GM12878 (cell line): ENCODE measurements at regions not wholly inside any gene's neighbourhood (a gene's known extent, or its start where the extent isn't known, plus 50 kb on each side); places are given as distances from the start of the nearest gene placed in this dataset.

Source experiments
- ATAC-seq: fragments of 200-7000 bp; cut with Tn5 transposase; 3 replicates; pipeline ENCODE4 v1.9.1; 2020; ENCODE audit warnings: mild to moderate bottlenecking, moderate library complexity
- BruUV-seq: library from RNA; stranded (reverse); fragments of 400-500 nt; replicated peaks from 2 replicates; lab custom pipeline; 2021; lab: Mats Ljungman, UMichigan
- CTCF ChIA-PET: fragments of 300-600 bp; sonication (Branson Sonifier 250); formaldehyde crosslinking; extraction: SDS; loops from one replicate; lab custom pipeline; 2021; ENCODE audit warnings: inconsistent platforms; lab: Yijun Ruan, JAX
- POLR2A ChIA-PET: fragments of 350-600 bp; formaldehyde crosslinking; extraction: SDS; loops from one replicate; lab custom pipeline; 2021; ENCODE audit warnings: inconsistent platforms; lab: Charles Lee
- RAD21 ChIA-PET: fragments of 300-600 bp; sonication (Branson Sonifier 250); formaldehyde crosslinking; loops from one replicate; lab custom pipeline; 2023; ENCODE audit warnings: antibody characterized with exemption; ENCODE audit not compliant: unreplicated experiment; lab: Charles Lee
- SMC1A ChIA-PET: fragments of 300-600 bp; sonication (Branson Sonifier 250); formaldehyde crosslinking; loops from one replicate; lab custom pipeline; 2023; ENCODE audit not compliant: unreplicated experiment, uncharacterized antibody; lab: Charles Lee
- DNase-seq: peaks from one replicate; pipeline ENCODE4 v3.0.0-alpha.2; 2011; ENCODE audit warnings: low read depth, low spot score
- FAIRE-seq: peaks from 3 replicates; lab custom pipeline; 2011; peaks lifted over from hg19 to GRCh38; lab: Jason Lieb, UNC
- H2AFZ ChIP-seq: 2 replicates; pipeline ENCODE4 v1.6.0; 2011; ENCODE audit warnings: low read depth, low read length, control low read depth; ENCODE audit not compliant: control insufficient read depth
- H3K27ac ChIP-seq: 2 replicates; pipeline ENCODE4 v1.5.1; 2011; ENCODE audit warnings: control low read depth; ENCODE audit not compliant: control insufficient read depth, insufficient read depth
- H3K27me3 ChIP-seq, 2 experiments: replicated peaks in 1 of 2; 2 replicates each; pipeline versions ENCODE4 v1.6.0 to v1.6.1; 2011; ENCODE audit warnings: low read length in 1 of 2; ENCODE audit not compliant: control insufficient read depth in 2 of 2, insufficient read depth in 2 of 2
- H3K36me3 ChIP-seq, 2 experiments: 2 replicates each; pipeline ENCODE4 v1.5.1; 2011; ENCODE audit warnings: low read length in 1 of 2; ENCODE audit not compliant: control insufficient read depth in 2 of 2, insufficient read depth in 2 of 2
- H3K4me1 ChIP-seq: 2 replicates; pipeline ENCODE4 v1.6.1; 2011; ENCODE audit warnings: mild to moderate bottlenecking, low read length, moderate library complexity, mixed read lengths; ENCODE audit not compliant: control insufficient read depth, insufficient read depth
- H3K4me2 ChIP-seq: 2 replicates; pipeline ENCODE4 v1.6.0; 2011; ENCODE audit warnings: control low read depth; ENCODE audit not compliant: control insufficient read depth, insufficient read depth
- H3K4me3 ChIP-seq: fragments of 200-600 bp; sonication (generic); 2 replicates; pipeline ENCODE4 v1.5.1; 2016
- H3K79me2 ChIP-seq: 2 replicates; pipeline ENCODE4 v1.6.0; 2011; ENCODE audit warnings: low read length; ENCODE audit not compliant: control insufficient read depth, insufficient read depth
- H3K9ac ChIP-seq: 2 replicates; pipeline ENCODE4 v1.8.0; 2011; ENCODE audit warnings: low read length, control low read depth, mixed read lengths; ENCODE audit not compliant: control insufficient read depth, insufficient read depth
- H3K9me3 ChIP-seq: replicated peaks from 3 replicates; pipeline ENCODE4 v1.5.1; 2011; ENCODE audit warnings: mild to moderate bottlenecking, low read length; ENCODE audit not compliant: control insufficient read depth, insufficient read depth
- H4K20me1 ChIP-seq: 2 replicates; pipeline ENCODE4 v1.6.0; 2011; ENCODE audit not compliant: control insufficient read depth, insufficient read depth
- CREM ChIP-seq: IDR thresholded peaks from 2 replicates; pipeline ENCODE4 v1.6.1; 2014; ENCODE audit warnings: antibody characterized with exemption, low read depth
- E4F1 ChIP-seq: fragments of 450-650 bp; IDR thresholded peaks from 2 replicates; pipeline ENCODE4 v1.6.1; 2018; ENCODE audit warnings: borderline replicate concordance, mild to moderate bottlenecking; ENCODE audit not compliant: partially characterized antibody
- GATAD2B ChIP-seq: fragments of 450-650 bp; conservative IDR thresholded peaks from 2 replicates; pipeline ENCODE4 v1.6.1; 2017; ENCODE audit warnings: low read depth, mild to moderate bottlenecking, moderate library complexity
- IRF4 ChIP-seq: IDR thresholded peaks from 2 replicates; pipeline ENCODE4 v1.6.1; 2011; ENCODE audit warnings: low read depth, low read length
- MTA2 ChIP-seq: fragments of 450-650 bp; IDR thresholded peaks from 2 replicates; pipeline ENCODE4 v1.6.1; 2016; ENCODE audit warnings: low read depth, mild to moderate bottlenecking, moderate library complexity
- NBN ChIP-seq: fragments of 450-650 bp; IDR thresholded peaks from 2 replicates; pipeline ENCODE4 v1.6.1; 2016
- POLR2A ChIP-seq: IDR thresholded peaks from 2 replicates; pipeline ENCODE4 v1.6.1; 2011; ENCODE audit warnings: low read depth, mild to moderate bottlenecking, low read length
- RAD21 ChIP-seq: IDR thresholded peaks from 2 replicates; pipeline ENCODE4 v1.6.1; 2011; ENCODE audit warnings: mild to moderate bottlenecking, low read depth, low read length, moderate library complexity; ENCODE audit not compliant: insufficient read depth
- SP1 ChIP-seq: IDR thresholded peaks from one replicate; pipeline ENCODE4 v1.6.1; 2011; ENCODE audit warnings: low read depth, low read length
- SREBF2 ChIP-seq: IDR thresholded peaks from 2 replicates; pipeline ENCODE4 v1.6.1; 2012; ENCODE audit warnings: mild to moderate bottlenecking, low read length
- WGBS: methylation state at CpG from one replicate; pipeline ENCODE4 v1.1.6; 2016; ENCODE audit warnings: low lambda C conversion rate; ENCODE audit not compliant: insufficient replicate concordance, insufficient coverage; ENCODE audit errors: missing lambda C conversion rate; 5-methylcytosine and 5-hydroxymethylcytosine counted together
- in situ Hi-C: fragments of 300-500 bp; cut with MboI; formaldehyde crosslinking; loops from 9 replicates; pipeline ENCODE4 v1.14.3; 2018; ENCODE audit warnings: mixed read lengths
- intact Hi-C: fragments of 100-400 bp; cut with micrococcal nuclease; formaldehyde crosslinking; loops from one replicate; pipeline ENCODE4 v1.14.2; 2022; ENCODE audit not compliant: unreplicated experiment

GRCh38 chr21:25246546-25246945 lies 360.7 kb downstream of the MRPL39 start:
- H3K79me2 ChIP-seq: no peaks in the 10 kb centered on the region
- H2AFZ ChIP-seq: no peak overlapping the region
- 82% methylated on average over 1 of the region's 1 CpG for WGBS
- SMC1A ChIA-PET: interaction anchor here (1.2 kb wide), 1 partner anchor 8 kb away, joined by 3 read pairs; no protein-coding TSS in a partner anchor
- ATAC-seq (no peak), FAIRE-seq (no peak), DNase-seq (no peak)
- no peak for TF ChIP-seq MTA2
- no peak for TF ChIP-seq IRF4
- no peak for TF ChIP-seq GATAD2B
- no peak for TF ChIP-seq NBN
- no peak for TF ChIP-seq POLR2A
- TF ChIP-seq E4F1: no peak
- no peak for TF ChIP-seq CREM
- TF ChIP-seq SP1: no peak
- no peak for TF ChIP-seq RAD21
- TF ChIP-seq SREBF2: no peak
- no peak overlapping the region for H3K27ac ChIP-seq
- POLR2A ChIA-PET: no interaction called here
- no peaks in the 10 kb centered on the region for H3K27me3 ChIP-seq
- H3K36me3 ChIP-seq: no peaks in the 10 kb centered on the region; a peak in 1 of 4 replicates
- no peak overlapping the region for H3K4me3 ChIP-seq
- BruUV-seq: no TSS peak
- CTCF ChIA-PET: no interaction called here
- no peaks in the 10 kb centered on the region for H3K4me1 ChIP-seq
- in situ Hi-C loops: no loop called here
- peaks cover 3% of the 10 kb centered on the region; the same call in 1 of the 3 replicates for H3K9me3 ChIP-seq
- RAD21 ChIA-PET: no interaction called here
- H3K4me2 ChIP-seq: no peak overlapping the region
- H3K9ac ChIP-seq: no peak overlapping the region
- intact Hi-C loops: no loop called here
- no peaks in the 10 kb centered on the region for H4K20me1 ChIP-seq
